IMR-90 (cell line): ENCODE measurements at regions not wholly inside any gene's neighbourhood (a gene's known extent, or its start where the extent isn't known, plus 50 kb on each side); places are given as distances from the start of the nearest gene placed in this dataset.

ENCODE experiments used
- ATAC-seq: fragments of 200-7000 bp; cut with Tn5 transposase; 2 replicates; pipeline ENCODE4 v1.9.1; 2020; ENCODE audit warnings: low read depth, mild to moderate bottlenecking, moderate library complexity
- BruUV-seq: library from RNA; stranded (reverse); fragments of 400-500 nt; replicated peaks from 2 replicates; lab custom pipeline; 2021; lab: Mats Ljungman, UMichigan
- CTCF ChIA-PET: fragments of 300-600 bp; formaldehyde crosslinking; extraction: SDS; loops from one replicate; lab custom pipeline; 2021; ENCODE audit warnings: antibody characterized with exemption; lab: Yijun Ruan, JAX
- POLR2A ChIA-PET: fragments of 300-600 bp; sonication (Branson Sonifier 250); formaldehyde crosslinking; loops from one replicate; lab custom pipeline; 2022; ENCODE audit warnings: antibody characterized with exemption; ENCODE audit not compliant: unreplicated experiment; lab: Charles Lee
- DNase-seq: peaks from one replicate; pipeline ENCODE4 v3.0.0; 2013
- H2AFZ ChIP-seq: replicated peaks from 2 replicates; pipeline ENCODE3; 2013; ENCODE audit warnings: low read length, mild to moderate bottlenecking; ENCODE audit not compliant: poor library complexity
- H2AK5ac ChIP-seq: 2 replicates; pipeline ENCODE4 v1.6.1; 2013; ENCODE audit warnings: low read depth, low read length, inconsistent platforms
- H2AK9ac ChIP-seq: replicated peaks from 2 replicates; pipeline ENCODE3; 2013; ENCODE audit warnings: mild to moderate bottlenecking, low read depth, low read length, moderate library complexity; ENCODE audit not compliant: poor library complexity
- H2BK120ac ChIP-seq: 2 replicates; pipeline ENCODE4 v1.6.1; 2013; ENCODE audit warnings: low read depth, low read length, inconsistent platforms
- H2BK15ac ChIP-seq: 3 replicates; pipeline ENCODE4 v1.6.1; 2013; ENCODE audit warnings: low read depth, low read length, inconsistent platforms
- H2BK20ac ChIP-seq: 2 replicates; pipeline ENCODE4 v1.6.1; 2013; ENCODE audit warnings: low read depth, mild to moderate bottlenecking, inconsistent platforms, low read length, moderate library complexity
- H2BK5ac ChIP-seq: 2 replicates; pipeline ENCODE4 v1.6.1; 2013; ENCODE audit warnings: mild to moderate bottlenecking, low read depth, low read length, inconsistent platforms; ENCODE audit not compliant: poor library complexity, severe bottlenecking
- H3K14ac ChIP-seq: replicated peaks from 2 replicates; pipeline ENCODE4 v1.6.1; 2013; ENCODE audit warnings: low read depth, low read length, inconsistent platforms
- H3K18ac ChIP-seq: 2 replicates; pipeline ENCODE4 v1.6.1; 2013; ENCODE audit warnings: low read depth, low read length, control low read depth
- H3K23ac ChIP-seq: 2 replicates; pipeline ENCODE4 v1.6.1; 2013; ENCODE audit warnings: low read depth, low read length, inconsistent platforms
- H3K27ac ChIP-seq: 2 replicates; pipeline ENCODE4 v1.5.1; 2013; ENCODE audit warnings: mild to moderate bottlenecking, control low read depth, low read length; ENCODE audit not compliant: insufficient read depth
- H3K27me3 ChIP-seq: 2 replicates; pipeline ENCODE4 v1.6.1; 2013; ENCODE audit warnings: low read length; ENCODE audit not compliant: control insufficient read depth, insufficient read depth
- H3K36me3 ChIP-seq: 2 replicates; pipeline ENCODE4 v1.6.1; 2013; ENCODE audit warnings: low read length, mixed read lengths; ENCODE audit not compliant: control insufficient read depth, insufficient read depth
- H3K4ac ChIP-seq: 2 replicates; pipeline ENCODE4 v1.6.1; 2013; ENCODE audit warnings: low read depth, low read length, inconsistent platforms
- H3K4me1 ChIP-seq: 2 replicates; pipeline ENCODE4 v1.6.1; 2013; ENCODE audit warnings: low read length, mixed read lengths; ENCODE audit not compliant: control insufficient read depth, insufficient read depth
- H3K4me2 ChIP-seq: 2 replicates; pipeline ENCODE4 v1.6.1; 2013; ENCODE audit warnings: low read depth, mild to moderate bottlenecking, control low read depth, low read length, moderate library complexity
- H3K4me3 ChIP-seq: 2 replicates; pipeline ENCODE4 v1.5.1; 2013; ENCODE audit warnings: low read depth, mild to moderate bottlenecking, control low read depth, low read length, moderate library complexity; ENCODE audit not compliant: insufficient read depth
- H3K56ac ChIP-seq: 2 replicates; pipeline ENCODE4 v1.6.1; 2013; ENCODE audit warnings: low read length, inconsistent platforms; ENCODE audit not compliant: insufficient read depth; ENCODE audit errors: extremely low read depth
- H3K79me1 ChIP-seq, 2 experiments: 2 replicates each; pipeline ENCODE4 v1.6.1; 2013; ENCODE audit warnings: low read length in 2 of 2, inconsistent platforms in 1 of 2, low read depth in 1 of 2
- H3K9ac ChIP-seq: 2 replicates; pipeline ENCODE4 v1.6.1; 2013; ENCODE audit warnings: low read depth, low read length, control low read depth
- H3K9me1 ChIP-seq: 2 replicates; pipeline ENCODE4 v1.6.1; 2013; ENCODE audit warnings: low read length, inconsistent platforms; ENCODE audit not compliant: insufficient read depth
- H3K9me3 ChIP-seq: 2 replicates; pipeline ENCODE4 v1.6.1; 2013; ENCODE audit warnings: low read length; ENCODE audit not compliant: control insufficient read depth, insufficient read depth
- H4K20me1 ChIP-seq: 2 replicates; pipeline ENCODE4 v1.6.1; 2013; ENCODE audit warnings: low read length, inconsistent platforms; ENCODE audit not compliant: insufficient read depth
- H4K5ac ChIP-seq: 2 replicates; pipeline ENCODE4 v1.6.1; 2013; ENCODE audit warnings: mild to moderate bottlenecking, low read depth, low read length, control low read depth
- H4K8ac ChIP-seq, 2 experiments: 2 replicates each; pipeline ENCODE4 v1.6.1; 2013; ENCODE audit warnings: low read depth in 2 of 2, low read length in 2 of 2, control low read depth in 1 of 2, inconsistent platforms in 1 of 2
- H4K91ac ChIP-seq: 2 replicates; pipeline ENCODE4 v1.6.1; 2013; ENCODE audit warnings: low read depth, low read length, inconsistent platforms; ENCODE audit not compliant: insufficient read depth
- CTCF ChIP-seq: conservative IDR thresholded peaks from 2 replicates; pipeline ENCODE4 v1.5.1; 2012; ENCODE audit warnings: mild to moderate bottlenecking, low read depth, low read length, improper control_type of control experiment
- MAZ ChIP-seq: IDR thresholded peaks from 2 replicates; pipeline ENCODE4 v1.6.1; 2012; ENCODE audit warnings: low read depth, mild to moderate bottlenecking, low read length, improper control_type of control experiment, moderate library complexity, borderline replicate concordance
- RFX5 ChIP-seq: IDR thresholded peaks from 2 replicates; pipeline ENCODE4 v1.8.0; 2012; ENCODE audit warnings: low read depth, mild to moderate bottlenecking, low read length, moderate library complexity
- WGBS, 2 experiments: methylation state at CpG; one replicate each; pipeline versions ENCODE4 v1.1.5 to v1.1.7; 2013; ENCODE audit warnings: missing lambda C conversion rate in 2 of 2; ENCODE audit not compliant: insufficient read length in 1 of 2; ENCODE audit errors: extremely low coverage in 2 of 2; 5-methylcytosine and 5-hydroxymethylcytosine counted together
- dilution Hi-C: fragments of 300-500 bp; cut with HindIII; formaldehyde crosslinking; loops from one replicate; pipeline ENCODE4 v1.14.3; 2018; ENCODE audit warnings: low sequenced_read_pairs; ENCODE audit not compliant: unreplicated experiment
- in situ Hi-C: fragments of 300-500 bp; cut with MboI; formaldehyde crosslinking; loops from 3 replicates; pipeline ENCODE4 v1.14.3; 2019; ENCODE audit warnings: low sequenced_read_pairs, inconsistent platforms, mixed read lengths
- intact Hi-C: fragments of 100-400 bp; cut with micrococcal nuclease; formaldehyde crosslinking; loops from 2 replicates; pipeline ENCODE4 v1.10.0; 2022

DNA sequence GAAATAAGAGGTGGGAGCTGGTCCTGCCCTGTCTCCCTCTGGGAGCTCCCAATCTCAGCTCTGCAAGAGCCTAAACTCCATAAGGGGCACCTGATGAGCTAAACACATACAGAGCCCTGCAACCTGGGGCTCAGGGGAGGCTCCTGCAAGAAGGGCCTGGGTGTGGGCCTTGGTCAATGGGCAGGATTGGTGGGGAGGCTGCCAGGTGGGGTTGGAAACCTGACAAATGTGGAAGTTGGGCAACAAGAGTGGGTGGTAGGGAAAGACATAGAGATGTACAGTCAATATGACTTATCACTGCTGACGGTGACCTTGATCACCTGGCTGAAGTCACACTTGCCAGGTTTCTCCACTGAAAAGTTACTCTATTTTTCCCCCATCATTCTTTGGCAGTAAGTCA lies 209.9 kb downstream of the TTC32 start:
- intact Hi-C loops (no loop called here), dilution Hi-C loops (no loop called here), in situ Hi-C loops (no loop called here)
- H4K91ac ChIP-seq = no peak overlapping the region
- peaks cover 16% of the 10 kb centered on the region for H3K27me3 ChIP-seq
- ChIA-PET CTCF (interaction anchor here (0.6 kb wide), 1 partner anchor 243 kb away, joined by 3 read pairs; no protein-coding TSS in a partner anchor), POLR2A (interaction anchor here (0.6 kb wide), 1 partner anchor 207 kb away, joined by 3 read pairs; no protein-coding TSS in a partner anchor)
- DNase-seq (no peak), ATAC-seq (no peak)
- H3K36me3 ChIP-seq = no peaks in the 10 kb centered on the region
- no peak overlapping the region for H3K9ac ChIP-seq
- H3K9me3 ChIP-seq = peaks cover 5% of the 10 kb centered on the region
- no peak overlapping the region for H3K18ac ChIP-seq
- H3K23ac ChIP-seq = no peak overlapping the region
- no peaks in the 10 kb centered on the region for H3K9me1 ChIP-seq
- no peak overlapping the region for H3K4me2 ChIP-seq
- no peak overlapping the region for H2BK15ac ChIP-seq
- H3K56ac ChIP-seq = no peak overlapping the region
- H4K8ac ChIP-seq = no peak overlapping the region
- H3K27ac ChIP-seq = no peak overlapping the region
- no peak overlapping the region for H2BK120ac ChIP-seq
- H3K4me3 ChIP-seq = no peak overlapping the region
- H2BK5ac ChIP-seq = no peak overlapping the region
- no peaks in the 10 kb centered on the region for H3K79me1 ChIP-seq
- TF ChIP-seq CTCF (no peak), RFX5 (no peak), MAZ (no peak)
- no CpG with 5 or more reads among the region's 1 CpG for WGBS, 2 experiments
- H2AFZ ChIP-seq = peak overlapping the region; percentile 19
- H2AK5ac ChIP-seq = no peak overlapping the region
- H3K14ac ChIP-seq = no peak overlapping the region
- H4K20me1 ChIP-seq = no peaks in the 10 kb centered on the region
- no peak overlapping the region for H2BK20ac ChIP-seq
- H4K5ac ChIP-seq = no peak overlapping the region
- H3K4ac ChIP-seq = no peak overlapping the region
- peaks cover 2% of the 10 kb centered on the region; the same call in 1 of the 2 replicates for H3K4me1 ChIP-seq
- H2AK9ac ChIP-seq = no peak overlapping the region
- no TSS peak for BruUV-seq
